Stimulated activated CD4-positive, alpha-beta T cell treated with anti-CD3 and anti-CD28 coated beads, Interleukin-1b, Interleukin-23, amount 100 ng/mL, for 4 hours (primary cell): ENCODE measurements at regions not wholly inside any gene's neighbourhood (a gene's known extent, or its start where the extent isn't known, plus 50 kb on each side); places are given as distances from the start of the nearest gene placed in this dataset.

Experiments
- DNase-seq, 2 donors: peaks; one replicate each; pipeline ENCODE4 v3.0.0-alpha.2; 2020; ENCODE audit warnings: low read depth in 2 of 2

DNA sequence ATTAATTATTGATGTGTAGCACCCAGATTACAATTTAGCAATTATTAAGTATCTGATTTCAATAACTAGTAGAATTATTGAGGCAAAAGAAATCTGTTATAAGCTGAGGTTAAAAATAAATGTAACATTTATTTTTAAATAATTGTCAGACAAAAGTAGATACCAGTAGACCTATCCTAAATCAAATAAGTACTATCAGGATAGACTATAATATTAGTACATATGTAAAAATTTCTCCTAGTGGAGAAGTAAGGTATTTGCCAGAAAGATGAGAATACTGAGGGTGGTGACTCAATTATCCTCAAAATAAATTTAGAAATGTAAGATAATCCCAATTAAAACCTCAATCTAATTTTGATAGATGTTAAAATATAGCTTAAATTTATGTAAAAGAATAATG lies 377.8 kb upstream of the CHRM3 start:
- no peak for DNase-seq

GRCh38 chr1:239006276-239006675 lies 380.1 kb upstream of the CHRM3 start:
- DNase-seq = no peak

- no peak for DNase-seq
Observed at GRCh38 chr1:238999944-239000343, 386.4 kb upstream of the CHRM3 start.

- no peak for DNase-seq
Observed at GRCh38 chr1:238998577-238998976, 387.8 kb upstream of the CHRM3 start.

DNA sequence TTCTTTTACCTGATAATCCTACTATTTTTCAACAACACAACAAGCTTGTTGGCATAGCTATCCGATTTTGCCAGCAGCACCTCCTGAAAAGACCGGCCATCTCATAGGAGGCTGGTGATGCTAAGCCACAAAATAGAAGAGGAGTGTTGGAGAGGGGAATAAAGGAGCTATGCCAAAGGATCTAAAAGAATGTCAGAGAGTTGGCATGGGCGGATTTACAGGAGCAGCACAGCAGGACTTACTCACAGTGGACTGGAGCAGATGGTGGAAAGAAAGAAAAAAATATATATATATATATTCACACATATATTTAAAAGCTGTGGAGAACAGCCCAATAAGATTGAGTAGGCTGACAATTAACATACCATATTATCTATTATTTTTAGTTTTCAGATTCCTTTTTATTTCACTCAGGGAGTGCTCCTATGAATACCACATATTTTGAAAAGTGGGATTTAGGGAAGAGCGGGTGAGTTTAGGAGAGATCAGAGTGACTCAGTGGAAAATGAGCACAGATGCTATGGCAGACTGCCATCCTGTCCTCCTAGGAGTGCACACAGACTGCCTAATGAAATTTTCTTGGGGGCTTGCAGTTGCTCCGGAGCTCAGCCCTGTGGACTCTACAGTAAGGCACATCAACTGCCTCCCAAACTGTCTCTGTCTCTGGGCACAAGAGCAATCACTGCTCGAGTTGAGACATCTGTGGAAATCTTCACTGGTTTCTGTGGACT lies 394.4 kb upstream of the CHRM3 start:
- no peak for DNase-seq

GRCh38 chr1:238985312-238985711 lies 401.1 kb upstream of the CHRM3 start:
- DNase-seq = no peak

DNA sequence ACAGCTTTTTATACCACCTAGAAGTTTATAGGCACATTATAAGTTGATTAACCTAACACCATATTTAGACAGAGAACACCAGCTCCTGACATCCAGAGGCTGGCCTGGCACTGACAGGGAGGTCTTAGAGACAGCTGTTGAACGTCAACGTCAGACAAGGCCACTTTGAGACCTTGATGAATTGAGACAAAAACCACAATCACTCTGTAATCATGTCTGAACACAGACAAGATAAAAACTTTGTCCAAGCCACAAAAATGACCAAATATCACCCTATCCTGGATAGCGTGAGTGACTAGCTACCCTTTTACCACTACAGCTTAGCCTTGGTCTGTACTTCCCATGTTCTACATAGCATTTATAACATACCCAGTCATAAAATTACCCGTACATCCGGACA lies 403.6 kb upstream of the CHRM3 start:
- DNase-seq = no peak

GRCh38 chr1:238981317-238981933 lies 404.9 kb upstream of the CHRM3 start:
- DNase-seq = no peak

DNA sequence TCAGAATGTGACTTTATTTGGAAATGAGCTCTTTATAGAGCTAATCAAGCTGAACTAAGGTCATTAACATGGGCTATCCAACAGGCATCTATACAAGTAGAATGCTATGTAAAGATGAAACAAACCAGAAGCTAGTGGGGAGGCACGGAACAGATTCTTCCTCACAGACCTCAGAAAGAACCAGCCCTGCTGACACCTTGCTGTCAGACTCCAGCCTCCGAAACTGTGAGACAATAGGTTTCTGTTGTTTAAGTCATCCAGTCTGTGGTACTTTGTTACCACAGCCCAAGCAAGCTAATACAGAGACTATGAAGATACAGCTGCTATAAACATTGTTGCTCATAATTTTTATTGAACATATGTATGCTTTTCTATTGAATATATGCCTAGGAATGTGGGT lies 406.3 kb upstream of the CHRM3 start:
- no peak for DNase-seq

GRCh38 chr1:238964631-238965030 lies 421.7 kb upstream of the CHRM3 start:
- no peak for DNase-seq

DNA sequence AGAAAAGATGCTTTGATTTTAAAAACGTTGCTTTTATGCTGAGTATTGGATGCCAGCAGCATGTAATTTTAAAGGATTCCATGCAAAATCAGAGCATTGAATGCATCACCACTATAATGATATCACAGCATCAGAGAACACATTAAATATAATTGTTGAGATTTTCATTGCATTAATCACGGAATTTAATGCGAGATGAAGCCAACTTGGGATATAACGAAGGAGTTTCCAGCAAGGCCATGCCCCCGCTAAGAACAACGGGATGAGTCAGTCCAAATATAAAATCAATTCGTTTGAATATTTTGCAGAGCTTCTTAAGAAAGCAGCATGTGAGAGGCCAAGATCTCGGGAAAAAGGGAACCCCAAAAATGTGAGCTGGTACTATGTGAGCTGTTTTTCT lies 423.4 kb upstream of the CHRM3 start:
- no peak for DNase-seq

DNA sequence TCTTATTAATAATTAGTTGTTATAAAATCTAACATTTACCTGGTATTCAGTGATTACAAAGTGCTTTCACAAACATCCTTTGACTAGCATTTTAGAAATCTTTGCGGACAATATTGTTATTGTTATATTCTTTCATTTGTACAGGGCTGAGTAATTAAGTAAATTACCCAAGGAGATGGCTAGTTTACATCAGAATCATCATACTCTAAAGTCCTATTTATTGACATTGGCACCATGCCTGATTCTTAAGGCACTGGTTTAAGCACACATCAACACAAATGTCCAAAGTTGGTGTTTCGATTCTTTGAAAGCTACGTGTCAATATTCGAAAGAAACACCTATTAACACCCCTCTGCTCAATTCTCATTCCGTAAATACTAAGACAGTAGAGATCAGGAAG lies 424.6 kb upstream of the CHRM3 start:
- no peak for DNase-seq

DNA sequence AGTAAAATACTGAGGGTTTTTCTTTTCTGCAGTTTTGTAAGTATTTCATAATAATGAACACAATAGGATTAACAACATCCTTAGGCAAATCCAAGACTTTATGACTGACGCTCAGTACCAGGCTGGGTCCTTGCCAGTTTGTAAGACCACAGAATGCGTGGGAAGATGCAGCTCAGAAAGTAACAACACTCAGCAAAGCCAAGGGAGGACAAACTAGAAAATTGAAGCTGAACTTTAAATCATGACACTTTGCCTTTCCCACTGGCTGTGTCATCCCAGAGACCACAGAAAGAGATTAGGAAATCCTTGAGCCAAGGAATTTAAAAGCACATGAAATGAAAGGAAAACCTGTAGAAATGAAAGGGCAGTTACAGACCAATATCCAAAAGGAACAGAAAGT lies 426.3 kb upstream of the CHRM3 start:
- no peak for DNase-seq

DNA sequence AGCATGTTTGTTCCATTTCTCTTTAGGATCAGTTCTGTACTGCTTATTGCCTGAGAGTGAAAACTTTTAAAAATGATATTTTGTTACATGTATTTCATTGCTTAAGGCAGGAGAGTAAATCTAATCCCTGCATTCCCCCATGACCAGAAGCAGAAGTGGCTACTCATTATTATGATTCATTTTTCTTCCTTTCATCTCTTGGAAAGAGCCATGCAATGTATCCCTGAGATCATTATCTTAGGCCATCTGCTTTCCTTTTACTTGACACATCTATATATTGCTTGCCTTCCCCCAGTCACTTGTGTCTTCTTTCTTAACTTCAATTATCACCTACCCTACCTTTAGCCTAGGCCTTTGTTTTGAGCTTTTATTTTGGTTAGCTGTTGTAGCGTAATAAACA lies 430.4 kb upstream of the CHRM3 start:
- DNase-seq = no peak

DNA sequence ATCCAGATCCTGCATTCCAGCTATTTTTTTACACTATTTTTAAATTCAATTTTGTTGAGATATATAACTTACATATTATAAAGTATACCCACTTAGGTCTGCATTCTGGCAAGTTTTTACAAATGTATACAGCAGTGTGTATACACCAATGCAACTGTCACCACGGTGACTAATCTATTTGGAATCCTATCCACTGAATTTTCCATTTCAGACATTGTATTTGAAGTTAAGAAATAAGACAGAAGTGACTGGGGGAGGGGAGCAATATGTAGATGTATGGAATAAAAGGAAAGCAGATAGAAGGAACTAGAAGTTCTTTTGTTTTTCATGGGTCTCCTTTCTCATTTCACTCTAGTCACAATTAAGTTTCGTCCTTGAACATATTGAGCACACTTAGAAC lies 431.5 kb upstream of the CHRM3 start:
- no peak for DNase-seq

DNA sequence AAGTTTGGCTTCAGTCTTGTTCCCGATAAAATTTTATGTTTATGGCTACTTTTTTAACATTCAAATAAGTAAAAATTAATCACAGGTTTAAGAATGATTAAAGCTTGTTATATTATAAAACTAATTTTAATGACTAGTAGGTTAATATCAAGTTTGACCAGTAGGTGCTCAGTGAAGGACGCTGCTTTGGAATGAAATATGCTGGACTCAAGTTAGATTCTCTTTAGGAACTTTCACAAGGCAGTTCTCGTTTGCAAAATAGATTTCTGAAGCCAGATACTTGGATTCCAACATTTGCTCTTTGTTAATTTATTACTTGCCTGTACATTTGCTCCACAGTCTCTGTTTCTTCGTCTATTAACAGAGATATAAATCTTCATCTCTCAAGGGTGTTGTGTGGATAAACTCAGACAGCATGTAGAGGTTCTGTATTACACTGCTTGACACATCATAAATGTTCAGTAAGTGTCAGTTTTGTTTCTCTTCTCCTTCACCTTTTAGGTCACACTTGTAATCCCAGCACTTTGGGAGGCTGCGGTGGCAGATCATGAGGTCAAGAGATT lies 432.8 kb upstream of the CHRM3 start:
- DNase-seq = no peak

- DNase-seq = no peak
Observed at GRCh38 chr1:238951809-238952208, 434.6 kb upstream of the CHRM3 start.

DNA sequence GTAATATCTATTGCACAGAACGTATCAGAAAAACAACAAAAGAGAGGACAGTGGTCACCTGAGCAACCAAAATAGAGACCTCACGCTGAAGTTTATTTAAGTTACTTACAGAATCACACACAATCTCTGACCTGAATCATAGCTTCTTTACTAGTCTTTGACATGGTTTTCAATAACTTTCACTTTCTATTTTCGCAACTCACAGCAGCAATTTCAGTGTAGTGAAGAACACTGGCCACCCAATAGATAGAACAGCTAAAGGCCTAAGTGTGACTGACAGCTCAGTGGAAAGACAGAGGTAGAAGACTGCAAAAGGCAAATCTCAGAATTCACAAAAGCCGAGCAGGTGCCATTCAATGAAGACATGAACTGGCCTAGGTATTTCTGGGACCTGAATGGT lies 435.6 kb upstream of the CHRM3 start:
- no peak for DNase-seq

GRCh38 chr1:238950017-238950416 lies 436.4 kb upstream of the CHRM3 start:
- DNase-seq = no peak

- no peak for DNase-seq
Observed at GRCh38 chr1:238944028-238944427, 442.3 kb upstream of the CHRM3 start.

DNA sequence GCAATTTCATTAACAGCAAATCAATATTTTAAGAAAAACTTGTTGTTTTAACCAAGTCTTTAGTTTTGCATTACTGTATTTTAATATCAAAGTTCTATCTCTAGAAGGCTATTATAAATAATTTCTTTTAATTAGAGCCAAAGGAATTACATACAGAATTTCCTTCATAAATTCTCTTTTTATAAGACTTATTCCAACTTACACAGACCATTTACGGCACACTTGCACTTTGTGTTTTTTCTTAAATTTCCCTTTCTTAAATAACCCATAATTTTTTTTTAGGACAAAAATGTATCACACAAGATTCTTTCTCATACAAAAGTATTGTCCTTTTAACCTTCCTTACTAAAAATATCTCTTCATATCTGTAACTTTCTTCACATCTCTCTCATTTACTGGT lies 458.5 kb upstream of the CHRM3 start:
- DNase-seq = no peak

DNA sequence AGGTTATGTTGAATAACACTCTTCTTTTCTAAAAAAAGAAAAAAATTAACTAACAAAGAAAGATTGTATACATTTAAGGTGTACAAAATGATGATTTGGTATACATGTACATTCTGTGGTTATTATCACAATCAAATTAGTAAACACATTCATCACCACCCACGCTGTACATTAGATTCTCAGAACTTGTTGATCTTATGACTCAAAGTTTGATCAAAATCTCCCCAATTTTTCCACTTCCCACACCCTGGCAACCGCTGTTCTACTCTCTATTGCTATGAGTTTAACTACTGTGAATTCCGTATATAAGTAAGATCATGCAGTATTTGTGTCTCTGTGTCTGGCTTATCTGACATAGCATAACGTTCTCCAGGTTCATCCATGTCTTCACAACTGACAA lies 469.5 kb upstream of the CHRM3 start:
- DNase-seq = no peak

GRCh38 chr1:238914346-238914745 lies 472.0 kb upstream of the CHRM3 start:
- no peak for DNase-seq

GRCh38 chr1:238913210-238913609 lies 473.2 kb upstream of the CHRM3 start:
- no peak for DNase-seq
